HEK293 (cell line): ENCODE measurements at regions not wholly inside any gene's neighbourhood (a gene's known extent, or its start where the extent isn't known, plus 50 kb on each side); places are given as distances from the start of the nearest gene placed in this dataset.

Experiments
- CTCF ChIA-PET: fragments of 350-600 bp; formaldehyde crosslinking; extraction: SDS; loops from one replicate; lab custom pipeline; 2021; ENCODE audit warnings: antibody characterized with exemption; lab: Yijun Ruan, JAX
- POLR2A ChIA-PET: fragments of 300-600 bp; formaldehyde crosslinking; extraction: SDS; loops from one replicate; lab custom pipeline; 2020; ENCODE audit warnings: antibody characterized with exemption, inconsistent platforms; lab: Yijun Ruan, JAX
- H3K27ac ChIP-seq: fragments of 200-500 bp; sonication (Bioruptor generic); 2 replicates; pipeline ENCODE4 v1.5.1; 2014; ENCODE audit warnings: low read depth, low read length, control low read depth, inconsistent platforms; ENCODE audit errors: extremely low read depth
- H3K36me3 ChIP-seq, 2 experiments: fragments of 200-500 bp in 1 of 2; sonication (Bioruptor generic) in 1 of 2; 1 replicate in 1 of 2; 2 replicates in 1 of 2; pipeline ENCODE4 v1.5.1; 2014 to 2017; ENCODE audit warnings: inconsistent platforms in 2 of 2, low read length in 2 of 2; ENCODE audit not compliant: control insufficient read depth in 2 of 2, insufficient read depth in 1 of 2
- H3K4me1 ChIP-seq: fragments of 200-500 bp; sonication (Bioruptor generic); 2 replicates; pipeline ENCODE4 v1.5.1; 2014; ENCODE audit warnings: mild to moderate bottlenecking, low read length, inconsistent platforms; ENCODE audit not compliant: control insufficient read depth, insufficient read depth
- H3K4me3 ChIP-seq: 2 replicates; pipeline ENCODE4 v1.5.1; 2011; ENCODE audit warnings: low read depth, mild to moderate bottlenecking, control low read depth, low read length, moderate library complexity
- H3K9me3 ChIP-seq: fragments of 200-500 bp; sonication (Bioruptor generic); 2 replicates; pipeline ENCODE4 v1.5.1; 2014; ENCODE audit warnings: low read depth, low read length, inconsistent platforms; ENCODE audit not compliant: control insufficient read depth, insufficient read depth
- HOXA7 ChIP-seq: sonication (generic); formaldehyde crosslinking; IDR thresholded peaks from 2 replicates; pipeline ENCODE4 v1.8.1; 2022; ENCODE audit warnings: missing genetic modification reagents, borderline replicate concordance
- HOXD13 ChIP-seq: sonication (generic); formaldehyde crosslinking; IDR thresholded peaks from 2 replicates; pipeline ENCODE4 v1.8.0; 2022; ENCODE audit warnings: missing genetic modification reagents, borderline replicate concordance
- KLF1 ChIP-seq: fragments of 450-650 bp; formaldehyde crosslinking; IDR thresholded peaks from 2 replicates; pipeline ENCODE4 v1.5.1; 2016; ENCODE audit warnings: missing biosample characterization, missing genetic modification characterization
- KLF17 ChIP-seq: fragments of 450-650 bp; formaldehyde crosslinking; IDR thresholded peaks from 2 replicates; pipeline ENCODE4 v1.5.1; 2016; ENCODE audit warnings: missing biosample characterization, missing genetic modification characterization
- KLF7 ChIP-seq: fragments of 450-650 bp; formaldehyde crosslinking; IDR thresholded peaks from 2 replicates; pipeline ENCODE4 v1.5.1; 2016; ENCODE audit warnings: missing biosample characterization, missing genetic modification characterization, borderline replicate concordance
- KLF9 ChIP-seq: fragments of 450-650 bp; formaldehyde crosslinking; IDR thresholded peaks from 2 replicates; pipeline ENCODE4 v1.5.1; 2016; ENCODE audit warnings: missing biosample characterization, missing genetic modification characterization, low read depth
- PRDM6 ChIP-seq: fragments of 450-650 bp; formaldehyde crosslinking; IDR thresholded peaks from 2 replicates; pipeline ENCODE4 v1.5.1; 2017; ENCODE audit warnings: missing biosample characterization, missing genetic modification characterization
- REST ChIP-seq: fragments of 450-650 bp; formaldehyde crosslinking; IDR thresholded peaks from 2 replicates; pipeline ENCODE4 v1.5.1; 2016; ENCODE audit warnings: missing biosample characterization, missing genetic modification characterization
- ZBTB1 ChIP-seq: fragments of 450-650 bp; formaldehyde crosslinking; IDR thresholded peaks from 2 replicates; pipeline ENCODE4 v1.5.1; 2016; ENCODE audit warnings: missing biosample characterization, missing genetic modification characterization
- ZFP3 ChIP-seq: fragments of 450-650 bp; formaldehyde crosslinking; IDR thresholded peaks from 2 replicates; pipeline ENCODE4 v1.5.1; 2016; ENCODE audit warnings: low read depth, missing biosample characterization, missing genetic modification characterization
- ZFP41 ChIP-seq: fragments of 450-650 bp; formaldehyde crosslinking; IDR thresholded peaks from 2 replicates; pipeline ENCODE4 v1.5.1; 2016; ENCODE audit warnings: missing biosample characterization, missing genetic modification characterization, borderline replicate concordance
- ZNF114 ChIP-seq: fragments of 450-650 bp; formaldehyde crosslinking; IDR thresholded peaks from 2 replicates; pipeline ENCODE4 v1.5.0; 2017; ENCODE audit warnings: missing biosample characterization, missing genetic modification characterization
- ZNF175 ChIP-seq: fragments of 450-650 bp; formaldehyde crosslinking; IDR thresholded peaks from 2 replicates; pipeline ENCODE4 v1.5.1; 2016; ENCODE audit warnings: missing biosample characterization, missing genetic modification characterization
- ZNF202 ChIP-seq: fragments of 450-650 bp; formaldehyde crosslinking; IDR thresholded peaks from 2 replicates; pipeline ENCODE4 v1.5.1; 2016; ENCODE audit warnings: missing biosample characterization, missing genetic modification characterization, borderline replicate concordance
- ZNF211 ChIP-seq: fragments of 450-650 bp; formaldehyde crosslinking; IDR thresholded peaks from 2 replicates; pipeline ENCODE4 v1.5.1; 2016; ENCODE audit warnings: low read depth, missing biosample characterization, missing genetic modification characterization
- ZNF248 ChIP-seq: fragments of 450-650 bp; formaldehyde crosslinking; IDR thresholded peaks from 2 replicates; pipeline ENCODE4 v1.5.1; 2017; ENCODE audit warnings: missing biosample characterization, missing genetic modification characterization
- ZNF335 ChIP-seq: fragments of 450-650 bp; formaldehyde crosslinking; conservative IDR thresholded peaks from 2 replicates; pipeline ENCODE4 v1.5.1; 2016; ENCODE audit warnings: missing biosample characterization, missing genetic modification characterization
- ZNF398 ChIP-seq: fragments of 450-650 bp; formaldehyde crosslinking; IDR thresholded peaks from 2 replicates; pipeline ENCODE4 v1.5.1; 2017; ENCODE audit warnings: missing biosample characterization, missing genetic modification characterization
- ZNF423 ChIP-seq: fragments of 450-650 bp; formaldehyde crosslinking; IDR thresholded peaks from 2 replicates; pipeline ENCODE4 v1.5.1; 2016; ENCODE audit warnings: missing biosample characterization, missing genetic modification characterization
- ZNF621 ChIP-seq: fragments of 450-650 bp; formaldehyde crosslinking; IDR thresholded peaks from 2 replicates; pipeline ENCODE4 v1.5.1; 2017; ENCODE audit warnings: missing biosample characterization, missing genetic modification characterization
- ZNF626 ChIP-seq: fragments of 450-650 bp; sonication (Bioruptor Pico); formaldehyde crosslinking; IDR thresholded peaks from 2 replicates; pipeline ENCODE4 v1.5.1; 2018; ENCODE audit warnings: missing biosample characterization, missing genetic modification characterization, inconsistent platforms
- ZNF785 ChIP-seq: fragments of 450-650 bp; formaldehyde crosslinking; IDR thresholded peaks from 2 replicates; pipeline ENCODE4 v1.5.1; 2016; ENCODE audit warnings: missing biosample characterization, missing genetic modification characterization
- ZNF830 ChIP-seq: fragments of 450-650 bp; IDR thresholded peaks from 2 replicates; pipeline ENCODE4 v1.5.0; 2018; ENCODE audit warnings: missing biosample characterization, missing genetic modification characterization, low read depth, mild to moderate bottlenecking, moderate library complexity

- TF ChIP-seq PRDM6 (no peak), ZNF202 (tag by site-specific recombination) (no peak), ZNF211 (no peak)
These were observed 185.5 kb upstream of the FN1 start (continued) for GRCh38 chr2:215621381-215621780.

- ChIA-PET CTCF (interaction anchor here (1.3 kb wide), 1 partner anchor 166 kb away, joined by 3 read pairs; no protein-coding TSS in a partner anchor), POLR2A (no interaction called here)
- TF ChIP-seq ZNF398 (tag by site-specific recombination): no peak
- Histone ChIP-seq H3K9me3 (no peaks in the 10 kb centered on the region), H3K4me1 (peaks cover 13% of the 10 kb centered on the region), H3K36me3 (no peaks in the 10 kb centered on the region), H3K4me3 (no peak overlapping the region), H3K27ac (peak overlapping the region; percentile 88; the same call in 1 of the 2 replicates)
These were observed 184.7 kb upstream of the FN1 start for GRCh38 chr2:215620528-215620927.

- ChIA-PET POLR2A (interaction anchor here (0.6 to 1.0 kb wide), 3 partner anchors 186 to 298 kb away, joined by 3 to 4 read pairs (median 3); no protein-coding TSS in a partner anchor), CTCF (interaction anchor here (0.5 to 1.3 kb wide), 3 partner anchors 165 to 310 kb away, joined by 3 read pairs; no protein-coding TSS in a partner anchor)
These were observed 184.1 kb upstream of the FN1 start for GRCh38 chr2:215619989-215620388.

More at GRCh38 chr2:215619989-215620388, 184.1 kb upstream of the FN1 start:
- no peaks in the 10 kb centered on the region for H3K36me3 ChIP-seq
- H3K4me3 ChIP-seq: no peak overlapping the region
- TF ChIP-seq ZNF114 (no peak), ZNF335 (peak; percentile 77; the same call in 1 of the 2 replicates), ZFP3 (no peak), ZBTB1 (tag by site-specific recombination) (no peak), KLF7 (tag by site-specific recombination) (peak; percentile 83), ZFP41 (tag by site-specific recombination) (no peak), ZNF785 (tag by site-specific recombination) (no peak), ZNF248 (no peak), ZNF423 (tag by site-specific recombination) (no peak), ZNF621 (tag by site-specific recombination) (no peak), HOXD13 (CRISPR knock-in tag) (no peak), HOXA7 (CRISPR knock-in tag) (no peak), KLF9 (tag by site-specific recombination) (peak; percentile 49; the same call in 1 of the 2 replicates), KLF1 (tag by site-specific recombination) (peak; percentile 29; the same call in 1 of the 2 replicates), ZNF830 (no peak), REST (no peak), KLF17 (tag by site-specific recombination) (no peak), ZNF626 (tag by site-specific recombination) (no peak), ZNF175 (tag by site-specific recombination) (no peak)
- H3K27ac ChIP-seq: peak overlapping the region; percentile 88
- H3K4me1 ChIP-seq: peaks cover 13% of the 10 kb centered on the region
- no peaks in the 10 kb centered on the region for H3K9me3 ChIP-seq
